SK-N-SH (cell line): ENCODE measurements at regions not wholly inside any gene's neighbourhood (a gene's known extent, or its start where the extent isn't known, plus 50 kb on each side); places are given as distances from the start of the nearest gene placed in this dataset.

Experiments used
- CHD2 ChIP-seq: fragments of 150-350 bp; IDR thresholded peaks from 2 replicates; pipeline ENCODE4 v1.6.1; 2018; ENCODE audit warnings: low read length; ENCODE audit not compliant: partially characterized antibody
- CTCF ChIP-seq: fragments of 200-600 bp; sonication (generic); IDR thresholded peaks from 2 replicates; pipeline ENCODE4 v1.6.1; 2017; ENCODE audit warnings: antibody characterized with exemption, mild to moderate bottlenecking, moderate library complexity
- EP300 ChIP-seq, 2 experiments: IDR thresholded peaks; 2 replicates each; pipeline versions ENCODE4 v1.4.0 to v1.6.1; 2012; ENCODE audit warnings: borderline replicate concordance in 1 of 2, low read depth in 1 of 2, low read length in 1 of 2
- EZH2phosphoT487 ChIP-seq: fragments of 200-600 bp; sonication (generic); IDR thresholded peaks from 2 replicates; pipeline ENCODE4 v1.6.1; 2017; ENCODE audit warnings: low read depth, mixed run types, mild to moderate bottlenecking, antibody characterized with exemption, moderate library complexity, borderline replicate concordance
- MEF2A ChIP-seq: IDR thresholded peaks from 2 replicates; pipeline ENCODE4 v1.4.0; 2012; ENCODE audit warnings: low read depth, borderline replicate concordance
- PBX3 ChIP-seq: IDR thresholded peaks from 2 replicates; pipeline ENCODE4; 2012
- POLR2AphosphoS5 ChIP-seq: IDR thresholded peaks from 2 replicates; pipeline ENCODE4 v1.6.1; 2012; ENCODE audit warnings: low read depth, low read length
- RCOR1 ChIP-seq: fragments of 150-350 bp; IDR thresholded peaks from 2 replicates; pipeline ENCODE4 v1.6.1; 2017; ENCODE audit warnings: antibody characterized with exemption, low read length
- REST ChIP-seq: IDR thresholded peaks from 2 replicates; pipeline ENCODE4 v1.6.1; 2012; ENCODE audit warnings: mild to moderate bottlenecking, low read depth, low read length, moderate library complexity
- RXRA ChIP-seq: IDR thresholded peaks from 2 replicates; pipeline ENCODE4 v1.4.0; 2012; ENCODE audit warnings: low read depth, mild to moderate bottlenecking, borderline replicate concordance
- SIN3A ChIP-seq: IDR thresholded peaks from 2 replicates; pipeline ENCODE4 v1.6.1; 2012; ENCODE audit warnings: low read depth, mild to moderate bottlenecking, low read length, moderate library complexity, borderline replicate concordance
- SMC3 ChIP-seq: IDR thresholded peaks from 2 replicates; pipeline ENCODE4 v1.6.1; 2012; ENCODE audit warnings: low read depth, low read length, improper control_type of control experiment
- TAF1 ChIP-seq: IDR thresholded peaks from 2 replicates; pipeline ENCODE4 v1.6.1; 2012; ENCODE audit warnings: low read depth, mild to moderate bottlenecking, low read length, moderate library complexity, borderline replicate concordance
- ZBTB33 ChIP-seq: IDR thresholded peaks from 2 replicates; pipeline ENCODE4 v1.4.0; 2012; ENCODE audit warnings: low read depth, borderline replicate concordance

- no peak for TF ChIP-seq CTCF
- no peak for TF ChIP-seq TAF1
- no peak for TF ChIP-seq REST
- TF ChIP-seq MEF2A = no peak
- TF ChIP-seq CHD2 = no peak
- TF ChIP-seq PBX3 = no peak
- no peak for TF ChIP-seq POLR2AphosphoS5
- no peak for TF ChIP-seq SIN3A
- no peak for TF ChIP-seq ZBTB33
- TF ChIP-seq RXRA = no peak
- TF ChIP-seq EZH2phosphoT487 = no peak
- no peak for TF ChIP-seq EP300 (IDR thresholded peaks at IDR 0.05; ENCODE audit: borderline replicate concordance in 1 of 2, low read depth in 1 of 2, low read length in 1 of 2)
- TF ChIP-seq SMC3 = no peak
- no peak for TF ChIP-seq RCOR1
Observed at GRCh38 chr4:104749062-104749461, 254.4 kb upstream of the CXXC4 start.
